Osteocyte (in vitro differentiated cells): ENCODE measurements at regions not wholly inside any gene's neighbourhood (a gene's known extent, or its start where the extent isn't known, plus 50 kb on each side); places are given as distances from the start of the nearest gene placed in this dataset.
"Not testable (repeated sequence)": the region's sequence is repeated elsewhere in the genome, so short reads cannot be mapped to it uniquely, and the experiment has no call there.

Experiments used
- DNase-seq: peaks from one replicate; pipeline ENCODE4 v3.0.0; 2021; ENCODE audit warnings: mixed read lengths; ENCODE audit not compliant: unreplicated experiment; ENCODE audit errors: extremely low spot score
- H3K27ac Mint-ChIP-seq: one replicate; pipeline ENCODE4 v1.8.0; 2021; ENCODE audit warnings: mild to moderate bottlenecking, mixed read lengths; ENCODE audit not compliant: unreplicated experiment
- H3K27me3 Mint-ChIP-seq: one replicate; pipeline ENCODE4 v1.8.0; 2021; ENCODE audit warnings: mixed read lengths; ENCODE audit not compliant: unreplicated experiment
- H3K36me3 Mint-ChIP-seq: one replicate; pipeline ENCODE4 v1.8.0; 2021; ENCODE audit warnings: mixed read lengths; ENCODE audit not compliant: unreplicated experiment
- H3K4me1 Mint-ChIP-seq: one replicate; pipeline ENCODE4 v1.8.0; 2021; ENCODE audit warnings: mixed read lengths; ENCODE audit not compliant: unreplicated experiment
- H3K4me3 Mint-ChIP-seq: one replicate; pipeline ENCODE4 v1.8.0; 2021; ENCODE audit warnings: mild to moderate bottlenecking, moderate library complexity, mixed read lengths; ENCODE audit not compliant: unreplicated experiment
- H3K9me3 Mint-ChIP-seq: one replicate; pipeline ENCODE4 v1.8.0; 2021; ENCODE audit warnings: mixed read lengths; ENCODE audit not compliant: unreplicated experiment

DNA sequence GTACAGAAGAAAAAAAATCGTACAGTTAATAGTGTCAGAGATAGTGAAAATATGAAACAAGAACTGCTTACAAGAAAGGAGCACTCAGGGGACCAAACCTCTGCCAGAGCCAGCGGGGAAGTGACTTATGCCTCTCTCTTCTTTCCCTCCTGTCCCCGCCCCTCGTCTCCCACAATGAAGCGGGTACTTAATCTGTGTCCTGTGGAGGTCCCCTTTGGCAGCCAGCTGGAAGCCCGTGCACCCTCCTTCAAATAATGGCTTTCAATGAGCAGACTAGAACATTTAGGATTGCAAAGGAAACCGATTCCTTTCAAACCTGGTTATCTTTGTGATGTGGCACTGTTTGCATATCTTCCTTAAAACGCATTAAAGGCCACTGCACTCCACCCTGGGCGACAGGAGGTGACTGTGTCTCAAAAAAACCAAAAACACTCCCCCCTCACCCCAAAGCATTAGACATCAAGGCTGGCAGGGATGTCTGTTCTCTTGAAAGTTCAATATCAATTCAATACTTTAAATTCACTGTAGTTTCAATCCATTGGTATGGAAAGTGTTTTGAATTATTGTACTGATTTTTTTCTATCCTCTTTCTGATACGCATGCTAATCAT is 51.7 kb downstream of the PPIAL4C start:
- DNase-seq, H3K27me3 Mint-ChIP-seq, H3K4me1 Mint-ChIP-seq, H3K9me3 Mint-ChIP-seq, H3K4me3 Mint-ChIP-seq, H3K36me3 Mint-ChIP-seq: not testable (repeated sequence)
- H3K27ac Mint-ChIP-seq, result peak overlapping the region; percentile 99

DNA sequence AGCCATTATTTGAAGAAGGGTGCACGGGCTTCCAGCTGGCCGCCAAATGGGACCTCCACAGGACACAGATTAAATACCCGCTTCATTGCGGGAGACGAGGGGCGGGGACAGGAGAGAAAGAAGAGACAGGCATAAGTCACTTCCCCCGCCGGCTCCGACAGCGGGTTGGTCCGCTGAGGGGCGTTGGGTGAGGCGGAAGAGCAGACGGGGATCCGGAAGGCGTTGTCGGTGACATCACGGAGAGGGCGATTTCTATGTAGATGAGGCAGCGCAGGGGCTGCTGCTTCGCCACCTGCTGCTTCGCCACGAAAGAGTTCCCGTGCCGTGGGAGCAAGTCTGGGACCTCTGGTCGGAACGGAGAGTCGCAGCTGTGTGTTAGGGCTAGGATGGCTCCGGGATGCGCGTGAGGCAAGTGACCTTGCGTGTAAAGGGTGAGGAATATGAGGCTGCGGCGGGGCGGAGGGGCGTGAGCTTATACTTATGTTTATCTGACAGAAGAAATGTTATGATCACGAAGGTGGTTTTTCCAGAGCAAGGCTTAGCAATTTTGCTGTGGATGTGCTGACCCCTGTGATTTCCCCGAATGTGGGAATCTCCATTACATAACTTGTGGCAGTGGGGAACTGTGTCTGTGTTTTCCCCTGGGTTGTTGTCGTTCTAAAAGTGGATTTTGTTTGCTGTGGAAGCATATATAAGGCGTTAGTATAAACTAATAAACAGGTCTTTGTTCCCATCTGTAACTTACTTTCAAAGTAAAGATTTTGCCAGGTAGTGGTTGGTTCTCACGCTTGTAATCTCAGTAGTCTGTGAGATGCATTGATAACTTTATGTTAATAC is 52.9 kb downstream of the PPIAL4C start:
- not testable (repeated sequence) for H3K4me1 Mint-ChIP-seq, H3K27me3 Mint-ChIP-seq, H3K36me3 Mint-ChIP-seq, H3K9me3 Mint-ChIP-seq
- peak overlapping the region; percentile 99 for H3K27ac Mint-ChIP-seq
- peak overlapping the region; percentile 93 for H3K4me3 Mint-ChIP-seq
- DNase-seq, result peak; percentile 92

DNA sequence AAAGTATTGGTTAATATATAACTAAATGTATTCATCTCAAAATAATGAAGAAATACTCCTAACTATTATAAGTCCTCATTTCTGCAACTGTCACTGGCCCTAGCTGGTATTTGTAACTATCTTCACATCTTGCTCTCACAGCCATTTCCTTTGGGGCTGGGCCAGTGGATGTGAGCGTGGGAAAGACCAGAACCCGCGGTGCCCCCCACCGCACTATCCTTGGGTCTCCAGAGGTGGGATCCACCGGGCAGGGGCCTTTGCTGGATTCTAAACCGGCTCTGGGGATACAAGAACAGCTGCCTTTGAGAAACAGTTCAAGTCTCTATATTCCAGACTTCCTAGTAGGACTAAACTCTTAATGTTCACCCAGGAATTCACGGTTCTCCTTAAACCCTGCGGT is 54.8 kb downstream of the PPIAL4C start:
- not testable (repeated sequence) for H3K4me3 Mint-ChIP-seq, DNase-seq, H3K36me3 Mint-ChIP-seq, H3K4me1 Mint-ChIP-seq, H3K27me3 Mint-ChIP-seq, H3K27ac Mint-ChIP-seq, H3K9me3 Mint-ChIP-seq

DNA sequence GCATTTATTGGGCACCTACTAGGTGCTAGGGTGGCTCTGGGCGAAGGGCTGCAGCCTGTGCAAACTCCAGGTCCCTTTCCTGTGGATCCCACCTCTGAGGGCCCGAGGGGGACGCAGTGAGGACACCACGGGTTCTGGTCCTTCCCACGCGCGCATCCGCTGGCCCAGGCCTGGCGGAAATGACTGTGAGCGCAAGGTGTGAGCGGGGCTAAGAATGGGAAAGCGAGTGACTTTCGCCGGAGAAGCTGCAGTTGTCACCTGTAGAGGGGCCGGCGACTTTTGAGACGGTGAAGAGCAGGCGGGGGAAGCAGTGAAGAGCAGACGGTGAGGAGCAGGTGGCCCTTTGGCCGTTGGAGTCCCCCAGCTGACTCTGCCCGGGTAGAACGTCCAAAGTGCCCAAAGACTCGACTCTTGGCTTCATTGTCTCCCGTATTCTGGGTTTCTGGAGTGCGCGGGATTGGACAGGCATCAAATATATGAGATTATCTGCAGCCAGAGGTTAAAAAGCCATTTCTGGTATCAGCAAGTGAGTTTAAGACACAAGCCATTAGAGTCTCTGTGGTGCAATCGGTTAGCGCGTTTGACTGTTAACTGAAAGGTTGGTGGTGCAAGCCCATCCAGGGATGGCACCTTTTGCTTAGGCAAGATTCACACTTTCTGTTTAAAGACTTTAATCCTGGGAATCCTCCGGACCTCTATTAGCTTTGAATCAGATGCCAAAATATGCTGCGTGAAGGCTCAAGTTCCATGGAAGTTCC is 55.4 kb downstream of the PPIAL4C start:
- not testable (repeated sequence) for H3K27me3 Mint-ChIP-seq, H3K36me3 Mint-ChIP-seq, H3K27ac Mint-ChIP-seq, H3K9me3 Mint-ChIP-seq, H3K4me1 Mint-ChIP-seq, DNase-seq, H3K4me3 Mint-ChIP-seq

DNA sequence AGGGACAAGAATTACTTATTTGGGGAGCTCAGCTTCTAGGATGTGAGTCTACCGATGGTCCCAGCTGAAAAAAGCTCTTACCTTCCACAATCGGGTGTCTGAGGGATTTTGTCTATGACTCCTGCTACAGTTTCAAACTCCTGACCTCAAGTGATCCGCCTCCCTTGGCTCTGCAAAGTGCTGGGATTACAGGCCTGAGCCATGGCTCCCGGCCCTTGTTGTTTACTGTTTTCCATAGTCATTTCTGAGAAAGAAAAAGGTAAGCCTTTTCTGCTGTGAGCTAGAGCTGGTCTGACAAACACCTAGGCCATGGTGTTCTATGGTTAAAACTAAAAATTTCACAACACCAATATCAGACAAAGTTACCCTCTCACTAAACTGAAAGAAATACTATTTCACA is 57.5 kb downstream of the PPIAL4C start:
- not testable (repeated sequence) for H3K36me3 Mint-ChIP-seq, H3K27ac Mint-ChIP-seq, H3K27me3 Mint-ChIP-seq, H3K9me3 Mint-ChIP-seq, DNase-seq, H3K4me1 Mint-ChIP-seq, H3K4me3 Mint-ChIP-seq

DNA sequence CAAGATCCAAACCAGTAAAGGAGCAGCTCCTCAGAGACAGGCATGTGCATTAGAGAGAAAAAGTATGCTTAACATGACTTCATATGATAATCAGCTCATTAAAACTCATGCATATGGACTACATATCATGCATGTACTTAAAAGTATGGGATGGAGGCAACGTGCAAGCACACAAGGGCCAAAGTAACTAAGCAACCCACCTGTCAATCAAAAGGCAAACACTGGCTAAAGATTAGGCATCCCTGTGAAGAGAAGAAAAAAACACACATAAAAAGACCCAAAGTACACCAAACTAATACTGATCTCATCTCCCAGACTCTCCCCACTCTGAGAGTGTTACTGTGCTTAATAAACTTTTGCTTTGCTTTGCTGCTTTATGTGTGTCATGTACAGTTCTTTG is 61.2 kb downstream of the PPIAL4C start:
- not testable (repeated sequence) for H3K4me1 Mint-ChIP-seq, H3K27me3 Mint-ChIP-seq, H3K36me3 Mint-ChIP-seq, DNase-seq, H3K4me3 Mint-ChIP-seq, H3K27ac Mint-ChIP-seq, H3K9me3 Mint-ChIP-seq

DNA sequence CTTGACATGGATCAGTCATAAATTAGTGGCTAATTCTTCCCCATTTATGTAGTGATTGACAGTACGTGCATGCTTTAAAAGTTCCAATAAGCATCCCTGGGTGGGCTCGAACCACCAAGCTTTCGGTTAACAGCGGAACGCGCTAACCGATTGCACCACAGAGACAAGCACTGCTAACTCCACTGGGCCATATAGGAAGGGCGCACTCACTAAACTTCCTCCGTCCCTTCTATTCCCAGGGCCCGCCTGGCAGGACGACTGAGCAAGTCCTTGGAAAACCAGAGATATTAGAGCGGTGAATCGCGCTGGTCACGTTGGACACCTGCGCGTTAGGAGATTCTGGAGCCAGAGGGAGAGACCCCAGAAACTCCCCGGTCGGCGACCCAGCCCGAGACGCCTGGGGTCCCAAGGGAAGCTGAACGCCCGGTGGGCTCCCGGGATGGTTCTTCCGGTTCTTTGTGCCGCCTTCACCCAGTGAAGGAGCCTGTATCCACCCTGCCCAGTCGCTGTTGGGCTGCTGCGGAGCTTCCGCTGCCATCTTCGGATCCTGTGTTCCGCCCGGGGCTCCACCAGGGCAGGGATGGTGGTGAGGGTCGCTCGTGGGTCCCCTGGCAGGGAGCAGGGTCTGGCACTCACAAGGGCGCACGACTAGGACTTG is 62.8 kb downstream of the PPIAL4C start:
- H3K9me3 Mint-ChIP-seq, DNase-seq, H3K27me3 Mint-ChIP-seq, H3K36me3 Mint-ChIP-seq, H3K27ac Mint-ChIP-seq, H3K4me1 Mint-ChIP-seq, H3K4me3 Mint-ChIP-seq: not testable (repeated sequence)

DNA sequence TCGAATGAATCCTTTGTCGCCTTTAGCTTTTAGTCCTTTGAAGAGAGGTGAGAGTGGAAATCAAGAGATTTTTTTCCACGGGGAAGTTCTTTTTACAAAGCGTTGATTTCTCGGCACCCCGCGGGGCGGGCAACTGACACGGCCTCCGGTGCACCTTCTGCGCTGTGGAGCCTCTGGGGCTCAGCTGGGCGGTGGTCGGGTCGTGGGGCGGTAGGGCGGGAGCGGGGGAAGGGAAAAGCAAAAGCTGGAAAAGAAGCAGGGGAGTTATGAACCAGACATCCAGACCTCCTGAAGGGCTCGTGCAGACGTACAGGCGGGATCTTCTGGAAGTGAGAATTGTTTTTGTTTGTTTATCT is 63.3 kb downstream of the PPIAL4C start:
- not testable (repeated sequence) for H3K36me3 Mint-ChIP-seq, H3K4me1 Mint-ChIP-seq, H3K4me3 Mint-ChIP-seq, H3K27me3 Mint-ChIP-seq, H3K27ac Mint-ChIP-seq, H3K9me3 Mint-ChIP-seq, DNase-seq

DNA sequence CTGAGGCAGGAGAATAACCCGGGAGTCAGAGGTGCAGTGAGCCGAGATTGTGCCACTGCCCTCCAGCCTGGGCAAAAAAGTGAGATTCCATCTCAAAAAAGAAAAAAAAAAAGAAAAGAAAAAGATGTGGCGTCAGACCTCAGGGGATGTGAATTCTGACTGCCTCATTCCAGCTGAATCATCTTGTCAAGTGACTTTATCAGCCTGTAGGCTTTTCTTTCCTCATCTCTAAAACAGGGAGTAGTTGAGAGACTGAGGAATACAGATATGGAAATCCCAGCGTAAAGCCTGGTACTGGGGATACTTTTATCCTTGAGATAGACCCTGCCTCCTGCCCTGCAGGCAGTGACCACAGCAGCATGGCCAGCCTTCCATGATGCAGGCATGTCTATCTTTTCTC is 74.1 kb downstream of the PPIAL4C start:
- H3K27me3 Mint-ChIP-seq, H3K4me3 Mint-ChIP-seq, DNase-seq, H3K27ac Mint-ChIP-seq, H3K4me1 Mint-ChIP-seq, H3K36me3 Mint-ChIP-seq, H3K9me3 Mint-ChIP-seq: not testable (repeated sequence)

DNA sequence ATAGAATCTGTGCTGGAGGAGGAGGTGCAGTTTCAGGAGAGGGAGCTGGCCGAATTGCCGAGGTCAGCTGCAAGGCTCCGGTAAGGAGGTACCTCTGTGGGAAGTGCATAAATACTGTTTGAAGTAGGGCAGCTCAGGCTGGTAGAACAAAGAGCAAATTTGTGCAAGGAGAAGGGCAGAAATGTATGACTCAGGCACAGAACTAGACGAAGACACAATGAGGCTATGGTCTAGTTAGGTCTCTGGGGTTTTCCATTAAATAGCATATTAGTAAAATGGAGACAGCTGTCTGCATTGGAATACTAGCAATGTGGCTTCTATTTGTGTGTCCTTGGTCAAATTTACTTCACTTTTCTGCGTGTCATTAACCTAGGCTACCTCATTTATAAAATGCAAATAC is 74.5 kb downstream of the PPIAL4C start:
- not testable (repeated sequence) for DNase-seq, H3K27ac Mint-ChIP-seq, H3K4me3 Mint-ChIP-seq, H3K27me3 Mint-ChIP-seq, H3K4me1 Mint-ChIP-seq, H3K36me3 Mint-ChIP-seq, H3K9me3 Mint-ChIP-seq

DNA sequence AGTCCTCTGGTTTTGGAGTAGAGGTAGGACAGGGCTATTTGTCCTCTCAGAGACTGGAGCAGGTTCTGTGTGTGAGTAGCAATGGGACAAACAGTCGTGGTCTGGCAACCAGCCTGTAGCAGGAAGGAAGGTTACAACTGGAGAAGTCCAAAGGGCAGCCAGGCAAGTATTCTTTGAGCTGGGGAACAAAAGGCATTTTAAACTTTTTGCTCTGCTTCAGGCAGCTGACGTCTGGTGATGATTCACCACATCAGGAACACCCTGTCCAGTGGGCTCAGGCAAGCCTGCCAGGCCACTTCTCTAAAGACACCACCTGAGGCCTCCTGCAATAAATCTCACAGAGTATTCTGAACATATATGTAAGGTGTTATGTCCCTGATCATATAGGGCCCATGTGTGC is 81.0 kb downstream of the PPIAL4C start:
- not testable (repeated sequence) for H3K4me1 Mint-ChIP-seq, DNase-seq, H3K4me3 Mint-ChIP-seq, H3K36me3 Mint-ChIP-seq, H3K27ac Mint-ChIP-seq, H3K9me3 Mint-ChIP-seq, H3K27me3 Mint-ChIP-seq

DNA sequence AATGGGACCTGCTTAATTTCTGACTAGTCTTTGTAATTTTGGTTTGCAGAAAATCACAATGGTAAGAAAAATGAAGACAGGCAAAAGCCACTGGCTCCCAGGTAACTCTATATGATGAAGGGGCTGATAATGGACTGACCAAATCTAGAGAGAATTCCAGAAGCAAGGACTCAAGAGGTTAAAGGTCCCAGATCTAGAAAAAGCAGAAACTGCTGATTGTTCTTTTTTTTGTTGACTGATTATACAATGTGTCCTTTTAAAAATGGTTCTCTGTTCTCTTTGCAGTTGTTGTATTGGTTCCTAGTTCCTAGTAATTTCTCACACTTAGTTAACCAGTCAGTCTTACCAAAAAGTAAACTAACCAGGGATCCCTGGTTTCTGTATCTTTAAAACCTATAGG is 81.4 kb downstream of the PPIAL4C start:
- not testable (repeated sequence) for H3K4me3 Mint-ChIP-seq, H3K27ac Mint-ChIP-seq, H3K27me3 Mint-ChIP-seq, H3K36me3 Mint-ChIP-seq, DNase-seq, H3K4me1 Mint-ChIP-seq, H3K9me3 Mint-ChIP-seq
